ENCODE measurements at regions not wholly inside any gene's neighbourhood (a gene's known extent, or its start where the extent isn't known, plus 50 kb on each side); places are given as distances from the start of the nearest gene placed in this dataset.

- TF ChIP-seq, protein P1, sequence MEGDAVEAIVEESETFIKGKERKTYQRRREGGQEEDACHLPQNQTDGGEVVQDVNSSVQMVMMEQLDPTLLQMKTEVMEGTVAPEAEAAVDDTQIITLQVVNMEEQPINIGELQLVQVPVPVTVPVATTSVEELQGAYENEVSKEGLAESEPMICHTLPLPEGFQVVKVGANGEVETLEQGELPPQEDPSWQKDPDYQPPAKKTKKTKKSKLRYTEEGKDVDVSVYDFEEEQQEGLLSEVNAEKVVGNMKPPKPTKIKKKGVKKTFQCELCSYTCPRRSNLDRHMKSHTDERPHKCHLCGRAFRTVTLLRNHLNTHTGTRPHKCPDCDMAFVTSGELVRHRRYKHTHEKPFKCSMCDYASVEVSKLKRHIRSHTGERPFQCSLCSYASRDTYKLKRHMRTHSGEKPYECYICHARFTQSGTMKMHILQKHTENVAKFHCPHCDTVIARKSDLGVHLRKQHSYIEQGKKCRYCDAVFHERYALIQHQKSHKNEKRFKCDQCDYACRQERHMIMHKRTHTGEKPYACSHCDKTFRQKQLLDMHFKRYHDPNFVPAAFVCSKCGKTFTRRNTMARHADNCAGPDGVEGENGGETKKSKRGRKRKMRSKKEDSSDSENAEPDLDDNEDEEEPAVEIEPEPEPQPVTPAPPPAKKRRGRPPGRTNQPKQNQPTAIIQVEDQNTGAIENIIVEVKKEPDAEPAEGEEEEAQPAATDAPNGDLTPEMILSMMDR (IDR thresholded peaks at IDR 0.05; ENCODE audit: extremely low read depth, missing control alignments), result no peak
- DNase-seq (ENCODE audit: low spot score), result no peak
These were observed 221.1 kb upstream of the NUDT12 start for GRCh38 chr5:103783669-103784068.

GRCh38 chr5:103780794-103781193 lies 218.2 kb upstream of the NUDT12 start:
- TF ChIP-seq, protein P1 (IDR thresholded peaks at IDR 0.05; ENCODE audit: extremely low read depth, missing control alignments), result no peak
- DNase-seq (ENCODE audit: low spot score), result no peak

- no peak for DNase-seq (ENCODE audit: low spot score)
- TF ChIP-seq, protein P1 (IDR thresholded peaks at IDR 0.05; ENCODE audit: extremely low read depth, missing control alignments), result no peak
These were observed 212.1 kb upstream of the NUDT12 start for GRCh38 chr5:103774721-103775120.

- no peak for DNase-seq (ENCODE audit: low spot score)
- TF ChIP-seq, protein P1 (IDR thresholded peaks at IDR 0.05; ENCODE audit: extremely low read depth, missing control alignments), result no peak
These were observed 209.7 kb upstream of the NUDT12 start for GRCh38 chr5:103772248-103772647.

- no peak for DNase-seq (ENCODE audit: low spot score)
- TF ChIP-seq, protein P1 (IDR thresholded peaks at IDR 0.05; ENCODE audit: extremely low read depth, missing control alignments), result no peak
These were observed 201.8 kb upstream of the NUDT12 start for GRCh38 chr5:103764403-103764802.

GRCh38 chr5:103758996-103759395 lies 196.4 kb upstream of the NUDT12 start:
- no peak for DNase-seq (ENCODE audit: low spot score)
- TF ChIP-seq, protein P1 (IDR thresholded peaks at IDR 0.05; ENCODE audit: extremely low read depth, missing control alignments), result no peak

DNA sequence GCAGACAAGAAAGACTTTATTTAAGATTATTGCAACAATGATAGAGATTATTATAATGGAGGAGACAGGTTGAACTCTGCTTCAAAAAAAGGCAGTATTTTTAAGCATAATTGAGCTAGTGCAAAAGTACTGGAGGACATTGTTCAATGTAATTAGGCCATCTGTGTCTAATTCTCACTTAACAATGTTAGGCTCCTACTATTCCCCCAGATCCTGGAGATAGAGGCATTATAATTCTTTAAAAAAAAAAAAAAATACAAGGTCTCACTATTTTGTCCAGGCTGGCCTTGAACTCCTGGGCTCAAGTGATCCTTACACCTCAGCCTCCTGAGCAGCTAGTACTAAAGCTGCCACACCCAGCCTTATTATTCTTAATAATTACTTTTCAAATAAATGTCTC lies 193.4 kb upstream of the NUDT12 start:
- TF ChIP-seq, protein P1 (IDR thresholded peaks at IDR 0.05; ENCODE audit: extremely low read depth, missing control alignments), result no peak
- no peak for DNase-seq (ENCODE audit: low spot score)
